H9 (cell line): ENCODE measurements at regions not wholly inside any gene's neighbourhood (a gene's known extent, or its start where the extent isn't known, plus 50 kb on each side); places are given as distances from the start of the nearest gene placed in this dataset.

Experiments used
- DNase-seq: peaks from one replicate; pipeline ENCODE4 v3.0.0-alpha.2; 2017
- H2AFZ ChIP-seq: one replicate; pipeline ENCODE4 v1.6.1; 2013; ENCODE audit warnings: mild to moderate bottlenecking, low read length, control low read depth, moderate library complexity
- H2AK5ac ChIP-seq: 2 replicates; pipeline ENCODE4 v1.6.1; 2013; ENCODE audit warnings: low read length, control low read depth, mixed read lengths; ENCODE audit not compliant: insufficient read length
- H2BK120ac ChIP-seq: one replicate; pipeline ENCODE4 v1.6.1; 2013; ENCODE audit warnings: low read depth, mild to moderate bottlenecking, low read length, control low read depth, inconsistent platforms; ENCODE audit not compliant: poor library complexity, severe bottlenecking
- H2BK12ac ChIP-seq: 2 replicates; pipeline ENCODE4 v1.6.1; 2013; ENCODE audit warnings: low read length, control low read depth, mixed read lengths, low read depth; ENCODE audit not compliant: insufficient read length
- H2BK15ac ChIP-seq: 2 replicates; pipeline ENCODE4 v1.6.1; 2013; ENCODE audit warnings: low read depth, low read length, control low read depth
- H2BK20ac ChIP-seq: one replicate; pipeline ENCODE4 v1.6.1; 2013; ENCODE audit warnings: low read depth, mild to moderate bottlenecking, low read length, control low read depth, inconsistent platforms; ENCODE audit not compliant: poor library complexity, severe bottlenecking
- H2BK5ac ChIP-seq: 2 replicates; pipeline ENCODE4 v1.6.1; 2013; ENCODE audit warnings: low read length, control low read depth, mixed read lengths; ENCODE audit not compliant: insufficient read length
- H3K14ac ChIP-seq: 2 replicates; pipeline ENCODE4 v1.6.1; 2013; ENCODE audit warnings: low read length, control low read depth; ENCODE audit not compliant: insufficient read depth
- H3K18ac ChIP-seq: 2 replicates; pipeline ENCODE4 v1.6.1; 2013; ENCODE audit warnings: low read depth, mild to moderate bottlenecking, mixed read lengths, low read length, control low read depth; ENCODE audit not compliant: insufficient read length
- H3K23ac ChIP-seq: 2 replicates; pipeline ENCODE4 v1.6.1; 2013; ENCODE audit warnings: low read length, control low read depth, mixed read lengths, low read depth; ENCODE audit not compliant: insufficient read length
- H3K23me2 ChIP-seq: 2 replicates; pipeline ENCODE4 v1.6.1; 2013; ENCODE audit warnings: low read depth, mild to moderate bottlenecking, mixed read lengths, low read length, control low read depth; ENCODE audit not compliant: insufficient read length, poor library complexity, severe bottlenecking
- H3K27ac ChIP-seq: 2 replicates; pipeline ENCODE4 v1.5.1; 2013; ENCODE audit warnings: low read length, control low read depth, mixed read lengths, low read depth; ENCODE audit not compliant: insufficient read length
- H3K27me3 ChIP-seq: 2 replicates; pipeline ENCODE4 v1.6.1; 2013; ENCODE audit warnings: low read length, control low read depth, inconsistent platforms; ENCODE audit not compliant: insufficient read depth
- H3K4ac ChIP-seq: 2 replicates; pipeline ENCODE4 v1.6.1; 2013; ENCODE audit warnings: low read depth, mild to moderate bottlenecking, control low read depth, inconsistent platforms, low read length, moderate library complexity
- H3K4me1 ChIP-seq: 2 replicates; pipeline ENCODE4 v1.6.1; 2013; ENCODE audit warnings: low read length, control low read depth, inconsistent platforms; ENCODE audit not compliant: insufficient read depth
- H3K4me2 ChIP-seq: 2 replicates; pipeline ENCODE4 v1.6.1; 2013; ENCODE audit warnings: low read length, control low read depth, mixed read lengths; ENCODE audit not compliant: insufficient read length, insufficient read depth
- H3K56ac ChIP-seq: 2 replicates; pipeline ENCODE4 v1.6.1; 2013; ENCODE audit warnings: low read depth, mild to moderate bottlenecking, mixed read lengths, low read length, control low read depth; ENCODE audit not compliant: insufficient read length
- H3K79me1 ChIP-seq: 2 replicates; pipeline ENCODE4 v1.6.1; 2013; ENCODE audit warnings: low read depth, mild to moderate bottlenecking, moderate library complexity, low read length, control low read depth, inconsistent platforms; ENCODE audit not compliant: insufficient read depth, poor library complexity, severe bottlenecking
- H3K79me2 ChIP-seq: 2 replicates; pipeline ENCODE4 v1.6.1; 2013; ENCODE audit warnings: low read length, control low read depth, inconsistent platforms; ENCODE audit not compliant: insufficient read depth
- H3K9ac ChIP-seq: 2 replicates; pipeline ENCODE4 v1.6.1; 2013; ENCODE audit warnings: low read length, control low read depth, mixed read lengths; ENCODE audit not compliant: insufficient read length; ENCODE audit errors: extremely low read depth
- H3K9me3 ChIP-seq: one replicate; pipeline ENCODE4 v1.6.1; 2013; ENCODE audit warnings: low read depth, low read length, inconsistent platforms; ENCODE audit not compliant: control insufficient read depth
- H3T11ph ChIP-seq: one replicate; pipeline ENCODE4 v1.6.1; 2013; ENCODE audit warnings: mild to moderate bottlenecking, low read length, control low read depth, inconsistent platforms
- H4K20me1 ChIP-seq: one replicate; pipeline ENCODE4 v1.6.1; 2013; ENCODE audit not compliant: control insufficient read depth, insufficient read length, insufficient read depth
- H4K5ac ChIP-seq: 2 replicates; pipeline ENCODE4 v1.6.1; 2013; ENCODE audit warnings: low read depth, mild to moderate bottlenecking, mixed read lengths, low read length, control low read depth; ENCODE audit not compliant: insufficient read length
- H4K8ac ChIP-seq: replicated peaks from 2 replicates; pipeline ENCODE4 v1.6.1; 2013; ENCODE audit warnings: low read length, control low read depth, mixed read lengths, low read depth; ENCODE audit not compliant: insufficient read length
- H4K91ac ChIP-seq: 2 replicates; pipeline ENCODE4 v1.6.1; 2013; ENCODE audit warnings: low read depth, mild to moderate bottlenecking, moderate library complexity, mixed read lengths, low read length, control low read depth; ENCODE audit not compliant: insufficient read length
- H3K27ac Mint-ChIP-seq, 3 experiments: 2 replicates in 2 of 3; 3 replicates in 1 of 3; pipeline ENCODE4 v1.8.0; 2020 to 2021; ENCODE audit warnings: mixed read lengths in 3 of 3, mild to moderate bottlenecking in 1 of 3, moderate library complexity in 1 of 3
- H3K27me3 Mint-ChIP-seq: 2 replicates; pipeline ENCODE4 v1.8.0; 2021; ENCODE audit warnings: low read depth, mild to moderate bottlenecking, moderate library complexity, mixed read lengths
- H3K36me3 Mint-ChIP-seq, 3 experiments: 2 replicates in 2 of 3; 3 replicates in 1 of 3; pipeline ENCODE4 v1.8.0; 2020 to 2021; ENCODE audit warnings: low read depth in 3 of 3, mixed read lengths in 3 of 3; ENCODE audit not compliant: insufficient read depth in 1 of 3
- H3K4me1 Mint-ChIP-seq, 2 experiments: 2 replicates each; pipeline ENCODE4 v1.8.0; 2020; ENCODE audit warnings: mixed read lengths in 2 of 2
- H3K4me3 Mint-ChIP-seq, 2 experiments: 2 replicates in 1 of 2; 3 replicates in 1 of 2; pipeline ENCODE4 v1.8.0; 2020 to 2021; ENCODE audit warnings: mild to moderate bottlenecking in 2 of 2, mixed read lengths in 2 of 2, moderate library complexity in 1 of 2
- H3K9me3 Mint-ChIP-seq, 2 experiments: 2 replicates in 1 of 2; 3 replicates in 1 of 2; pipeline ENCODE4 v1.8.0; 2020; ENCODE audit warnings: mild to moderate bottlenecking in 2 of 2, mixed read lengths in 2 of 2, moderate library complexity in 1 of 2
- CTCF ChIP-seq: fragments of 200-600 bp; sonication (generic); conservative IDR thresholded peaks from 3 replicates; pipeline ENCODE4 v1.8.0; 2021; ENCODE audit warnings: antibody characterized with exemption, mild to moderate bottlenecking

GRCh38 chr4:68750555-68750954 is 65.2 kb upstream of the UGT2B10 start:
- no peak overlapping the region for H4K5ac ChIP-seq
- H2BK20ac ChIP-seq: no peak overlapping the region
- no peaks in the 10 kb centered on the region for H4K20me1 ChIP-seq
- H3K4me3 Mint-ChIP-seq: no peak overlapping the region
- H3K79me1 ChIP-seq: no peaks in the 10 kb centered on the region
- H3K9me3 ChIP-seq: no peaks in the 10 kb centered on the region
- H2BK15ac ChIP-seq: no peak overlapping the region
- H3K27me3 ChIP-seq: no peaks in the 10 kb centered on the region
- H3K23me2 ChIP-seq: no peaks in the 10 kb centered on the region
- H2BK120ac ChIP-seq: no peak overlapping the region
- no peaks in the 10 kb centered on the region for H3K4me1 ChIP-seq
- no peaks in the 10 kb centered on the region; a peak in 1 of 7 replicates for H3K36me3 Mint-ChIP-seq
- H3K9ac ChIP-seq: no peak overlapping the region
- no peak overlapping the region for H3K23ac ChIP-seq
- no peaks in the 10 kb centered on the region for H3K27me3 Mint-ChIP-seq
- H3K27ac Mint-ChIP-seq: no peak overlapping the region; a peak in 1 of 7 replicates
- no peak overlapping the region for H3K27ac ChIP-seq
- H3K18ac ChIP-seq: no peak overlapping the region
- H3K9me3 Mint-ChIP-seq: no peaks in the 10 kb centered on the region
- H4K91ac ChIP-seq: no peak overlapping the region
- no peaks in the 10 kb centered on the region for H3K4me1 Mint-ChIP-seq
- H3K4me2 ChIP-seq: no peak overlapping the region
- H3K4ac ChIP-seq: no peak overlapping the region
- no peak overlapping the region for H4K8ac ChIP-seq
- TF ChIP-seq CTCF: no peak
- no peak overlapping the region for H2AFZ ChIP-seq
- no peak overlapping the region for H3K56ac ChIP-seq
- DNase-seq: no peak
- H3K79me2 ChIP-seq: no peaks in the 10 kb centered on the region
- no peak overlapping the region for H2BK12ac ChIP-seq
- H3K14ac ChIP-seq: no peak overlapping the region
- no peak overlapping the region for H3T11ph ChIP-seq
- H2BK5ac ChIP-seq: no peak overlapping the region
- no peak overlapping the region for H2AK5ac ChIP-seq
